Tongue (tissue), 1 donor: ENCODE measurements at regions not wholly inside any gene's neighbourhood (a gene's known extent, or its start where the extent isn't known, plus 50 kb on each side); places are given as distances from the start of the nearest gene placed in this dataset.
A peak's percentile ranks its signal among the peaks of the same experiment; 100 is the strongest.

ENCODE experiments used
- DNase-seq: peaks from one replicate; pipeline ENCODE4 v3.0.0-alpha.2; 2015

DNA sequence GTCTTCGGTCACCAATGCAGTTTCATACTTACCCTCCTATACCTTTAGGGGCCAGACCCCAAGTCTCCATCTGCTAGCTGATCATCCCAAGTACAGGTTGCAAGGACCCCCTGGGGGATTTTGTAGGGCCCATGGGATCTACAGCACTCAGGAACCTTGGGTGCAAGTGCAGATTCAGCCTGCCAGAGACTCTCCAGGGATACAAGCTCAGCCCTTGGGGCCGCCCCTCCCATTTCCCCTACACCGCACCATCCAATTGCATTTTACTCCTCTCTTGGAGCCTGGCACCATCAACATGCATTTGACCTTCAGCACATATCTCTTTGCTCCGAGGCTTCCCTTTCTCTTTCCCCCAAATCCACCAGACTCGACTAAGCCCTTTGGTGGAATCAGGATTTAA lies 154.7 kb upstream of the ZNF536 start:
- no peak for DNase-seq

DNA sequence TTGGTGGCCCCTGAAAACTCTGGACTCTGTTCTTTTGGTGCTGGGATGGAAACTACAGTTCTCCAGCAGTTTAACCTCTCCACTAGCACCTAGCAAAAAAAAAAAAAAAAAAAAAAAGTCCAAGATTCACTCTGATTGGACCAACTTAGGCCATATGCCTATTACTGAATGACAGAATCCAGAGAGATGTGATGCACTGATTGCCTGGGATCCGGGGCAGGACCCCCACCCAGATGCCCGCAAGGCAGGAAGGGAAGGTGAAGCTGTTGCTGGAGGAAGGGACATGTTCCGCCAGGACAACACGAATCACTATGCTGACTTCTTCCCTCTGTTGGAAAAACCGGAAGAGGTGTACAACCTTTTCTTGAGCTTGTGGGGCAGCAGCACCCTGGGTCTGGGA lies 152.5 kb upstream of the ZNF536 start:
- no peak for DNase-seq

DNA sequence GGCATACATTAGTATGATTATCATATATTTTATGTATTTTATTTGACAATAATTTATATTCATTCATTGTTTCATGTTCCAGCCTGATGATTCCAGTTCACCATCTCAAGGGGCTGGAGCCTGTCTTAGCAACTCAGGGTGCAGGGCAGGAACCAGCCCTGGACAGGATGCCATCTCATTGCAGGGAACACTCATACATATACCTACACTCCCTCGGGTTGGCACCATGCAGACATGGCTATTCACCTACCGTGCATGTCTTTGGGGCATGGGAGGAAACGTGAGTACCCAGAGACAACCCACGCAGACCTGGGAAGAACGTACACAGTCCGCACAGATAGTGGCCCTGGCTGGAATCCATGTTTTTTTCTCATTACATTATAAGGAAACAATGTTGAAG lies 151.0 kb upstream of the ZNF536 start:
- no peak for DNase-seq

GRCh38 chr19:30222428-30222873 lies 149.7 kb upstream of the ZNF536 start:
- peak; percentile 55 for DNase-seq

DNA sequence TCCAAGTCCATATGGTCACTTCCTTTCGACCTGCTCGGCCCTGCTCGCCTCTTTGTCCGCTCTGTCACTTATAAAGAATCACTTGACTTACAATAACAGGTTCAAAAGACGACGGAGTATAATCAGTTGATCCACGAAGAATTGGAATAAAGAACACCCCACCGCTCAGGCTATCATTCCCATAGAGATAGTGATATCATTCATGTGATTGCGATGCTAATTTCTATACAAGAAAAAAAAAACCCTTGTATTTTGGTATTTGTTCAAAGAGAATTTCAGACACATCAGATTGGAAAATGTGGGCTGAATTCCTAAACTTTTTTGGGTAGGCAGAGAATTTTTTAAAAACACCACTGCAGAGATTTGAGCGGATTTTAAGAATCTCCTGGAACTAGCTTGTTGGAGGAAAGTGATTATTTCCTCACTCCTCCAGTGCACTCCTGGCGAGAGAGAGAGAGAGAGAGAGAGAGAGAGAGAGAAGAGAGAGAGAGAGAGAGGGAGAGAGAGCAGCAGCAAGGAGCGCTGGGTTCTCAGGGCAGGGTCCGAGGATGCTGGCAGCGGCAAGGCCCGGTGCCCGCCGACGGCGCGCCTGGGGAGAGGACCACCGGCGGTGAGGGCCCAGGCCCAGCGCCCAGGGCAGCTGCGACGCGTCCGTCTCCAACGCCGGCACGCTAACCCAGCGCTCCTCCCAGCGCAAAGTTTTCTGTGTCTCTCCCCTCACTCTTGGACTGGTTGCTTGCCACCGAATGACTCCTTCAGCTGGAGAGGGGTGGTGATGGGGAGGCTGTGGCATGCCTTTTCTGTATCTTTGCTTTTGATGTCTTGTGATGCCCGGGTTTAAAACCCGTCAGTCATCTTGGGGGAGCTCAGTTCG lies 149.0 kb upstream of the ZNF536 start:
- DNase-seq, result peak; percentile 75

DNA sequence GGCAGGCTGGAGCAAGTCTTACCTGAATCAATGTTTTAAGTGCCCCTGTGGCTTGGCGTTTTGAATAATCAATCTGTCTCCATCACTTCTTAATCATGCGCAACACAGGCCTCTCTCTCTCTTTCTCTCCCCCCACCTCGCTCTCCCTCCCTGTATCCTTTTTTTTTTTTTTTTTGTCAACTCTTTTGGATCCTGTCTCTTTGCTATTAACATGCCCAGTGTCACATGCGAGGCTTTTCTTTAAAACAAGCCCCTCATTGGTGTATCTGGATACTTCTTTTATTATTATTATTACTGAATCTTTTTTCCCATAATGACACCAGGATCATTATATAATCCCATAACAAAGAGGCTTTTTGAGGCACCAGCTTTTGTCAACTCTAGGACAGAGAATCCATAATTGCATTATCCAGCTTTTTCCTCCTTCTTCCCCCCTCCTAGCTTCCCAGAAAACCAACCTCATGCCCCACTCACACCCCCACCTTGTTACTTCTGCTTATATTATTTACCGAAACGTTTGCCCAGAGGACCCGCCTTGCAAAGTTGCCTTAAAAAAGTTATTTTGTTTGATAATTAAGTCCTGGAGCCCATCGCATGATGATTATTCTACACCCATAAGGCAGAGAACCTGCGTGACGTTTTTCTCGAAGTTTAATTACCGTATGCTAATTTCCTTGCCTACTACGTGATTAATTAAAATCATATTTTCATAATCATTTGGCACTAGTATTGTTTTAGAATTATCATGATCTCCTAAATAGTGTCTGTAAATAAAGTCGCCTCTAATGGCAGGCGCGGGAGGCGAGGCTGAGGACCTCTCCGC lies 148.1 kb upstream of the ZNF536 start:
- DNase-seq, result no peak

DNA sequence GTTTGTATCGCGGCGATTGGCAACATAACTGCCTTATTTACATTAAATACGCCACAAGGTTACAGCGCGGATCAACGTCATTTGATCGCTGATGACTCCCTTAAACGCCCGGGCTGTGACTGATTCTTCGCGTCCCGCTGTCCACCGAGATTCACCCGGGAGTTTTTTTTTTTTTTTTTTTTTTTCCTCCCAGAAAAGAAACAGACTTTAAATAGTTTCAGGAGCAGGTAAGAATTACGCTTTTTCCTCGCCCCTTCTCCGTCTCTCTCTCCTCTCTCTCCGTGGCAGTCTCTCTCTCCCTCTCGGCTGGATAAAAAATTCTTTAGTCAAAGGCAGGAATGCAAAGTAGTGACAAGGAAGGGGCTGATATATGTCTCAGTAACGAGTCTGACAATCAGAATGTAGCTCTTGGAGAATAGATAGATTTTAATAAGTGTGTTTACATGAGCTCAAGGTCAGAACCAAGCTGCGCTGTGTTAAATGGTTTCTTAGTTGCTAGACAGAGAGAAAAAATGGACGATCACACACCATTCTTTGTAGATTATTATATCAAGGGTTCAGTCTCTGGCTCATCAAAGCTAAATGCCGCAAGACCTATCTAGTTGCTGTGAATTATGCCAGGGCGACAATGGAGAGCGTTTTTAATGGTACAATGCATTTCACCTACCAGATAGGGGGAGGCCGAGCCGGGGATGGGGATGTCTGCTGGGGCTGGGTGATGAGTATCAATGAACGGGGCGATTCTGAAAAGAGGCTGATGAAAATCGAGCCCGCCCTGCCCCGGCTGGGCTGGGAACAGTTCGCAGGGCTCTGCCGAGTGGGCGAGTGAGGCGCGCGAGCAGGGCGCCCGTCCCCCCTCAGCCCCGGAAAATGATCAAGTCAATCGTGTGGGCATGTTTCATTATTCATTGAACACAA lies 147.2 kb upstream of the ZNF536 start:
- peak; percentile 58 for DNase-seq

GRCh38 chr19:30225676-30226463 lies 146.3 kb upstream of the ZNF536 start:
- DNase-seq, result peak; percentile 58

DNA sequence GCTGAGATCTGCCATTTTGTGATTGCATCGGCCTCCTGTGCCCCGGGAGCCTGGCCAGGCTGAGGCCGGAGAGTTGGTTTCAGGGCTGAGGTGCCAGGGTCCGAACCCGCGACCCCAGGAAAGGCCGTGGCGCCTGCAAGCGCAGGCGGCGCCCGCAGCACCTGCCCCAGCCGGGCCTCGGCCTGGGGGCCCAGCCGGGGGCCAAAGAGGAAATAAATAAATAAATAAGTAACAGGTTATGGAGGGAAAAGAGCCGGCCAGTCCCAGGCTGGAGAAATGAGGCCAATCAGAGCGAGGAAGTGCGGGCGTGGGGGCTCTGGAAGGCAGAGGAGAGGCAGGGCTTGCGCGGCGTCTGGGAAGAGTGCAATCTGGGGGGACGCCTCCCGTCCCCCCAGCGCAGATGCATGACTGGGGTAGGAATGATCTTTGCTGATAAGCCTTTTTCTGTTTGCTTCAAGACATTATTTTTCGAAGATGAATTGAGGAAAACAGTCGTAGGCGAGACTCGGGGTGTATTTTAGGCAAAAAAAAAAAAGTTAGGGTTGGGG lies 145.6 kb upstream of the ZNF536 start:
- peak; percentile 78 for DNase-seq

- DNase-seq, result peak; percentile 64
These were observed 145.1 kb upstream of the ZNF536 start for GRCh38 chr19:30227012-30227621.

- peak; percentile 91 for DNase-seq
These were observed 144.5 kb upstream of the ZNF536 start for GRCh38 chr19:30227661-30228112.

DNA sequence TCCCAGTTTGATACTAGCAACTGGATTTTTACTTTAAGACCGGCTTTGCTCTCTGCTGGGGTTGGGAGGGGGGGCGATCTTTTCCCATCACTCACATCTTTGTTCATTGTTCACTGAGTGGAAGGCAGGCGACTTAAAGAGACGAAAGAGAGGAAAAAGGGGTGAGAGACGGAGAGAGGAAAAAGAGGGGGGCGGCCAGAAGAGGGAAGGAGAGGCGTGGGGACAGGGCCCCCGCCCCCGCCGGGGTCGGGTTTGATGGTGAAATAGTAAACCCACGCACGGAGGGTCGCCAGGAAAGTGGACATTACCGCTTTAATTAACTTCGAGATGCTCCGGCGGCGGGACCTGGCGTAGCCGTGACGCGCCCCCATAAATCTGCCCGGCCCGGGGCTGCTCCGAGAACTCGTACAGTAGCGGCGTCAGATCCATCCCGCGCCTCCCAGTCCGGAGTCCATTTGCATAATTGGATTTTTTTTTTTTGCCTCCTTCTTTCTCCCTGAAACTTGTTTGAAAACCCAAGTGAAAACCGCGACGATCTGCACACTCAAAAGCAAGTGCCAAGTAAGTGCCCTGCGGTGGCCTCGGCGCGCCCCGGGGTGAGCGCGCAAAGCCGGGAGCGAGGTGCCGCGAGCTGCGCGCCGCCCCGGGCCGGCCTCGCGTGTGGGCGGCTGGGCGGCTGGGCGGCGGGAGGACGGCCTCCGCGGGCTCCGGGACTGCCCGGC lies 143.9 kb upstream of the ZNF536 start:
- peak; percentile 48 for DNase-seq

DNA sequence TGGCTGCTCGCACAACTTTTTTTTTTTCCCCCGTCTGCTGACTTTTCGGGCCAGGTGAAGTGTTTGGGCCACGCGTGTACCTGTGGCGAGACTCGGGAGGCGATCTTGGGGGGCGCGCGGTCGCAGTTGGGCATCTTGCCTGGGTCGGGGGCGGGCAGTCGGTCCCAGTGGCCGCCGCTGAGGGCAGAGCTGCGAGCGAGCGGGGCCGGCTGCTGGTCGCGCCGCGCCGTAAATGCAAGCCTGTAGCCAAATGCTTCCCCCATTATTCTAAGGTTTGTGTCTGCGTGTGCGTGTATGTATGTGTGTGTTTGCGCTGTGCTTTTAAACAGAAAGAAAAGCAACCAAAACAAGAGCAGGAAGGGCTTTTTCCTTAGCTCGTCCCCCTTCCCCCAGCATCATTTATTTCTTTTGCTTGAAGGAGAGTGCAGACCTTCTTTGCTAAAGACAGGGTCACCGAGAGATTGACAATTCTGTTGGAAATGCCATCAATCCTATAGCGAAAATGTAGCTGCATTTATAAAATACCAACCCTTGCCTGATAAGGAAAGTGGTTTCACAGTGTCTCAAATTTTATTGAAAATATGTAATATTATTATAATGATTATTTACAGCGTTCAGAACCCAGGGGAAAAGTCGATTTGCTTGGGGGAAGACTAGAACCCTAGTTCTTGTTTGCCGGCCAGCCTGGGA lies 143.2 kb upstream of the ZNF536 start:
- DNase-seq, result peak; percentile 61

GRCh38 chr19:30229525-30230174 lies 142.5 kb upstream of the ZNF536 start:
- DNase-seq, result peak; percentile 67

GRCh38 chr19:30231408-30232318 lies 140.5 kb upstream of the ZNF536 start:
- DNase-seq, result no peak

DNA sequence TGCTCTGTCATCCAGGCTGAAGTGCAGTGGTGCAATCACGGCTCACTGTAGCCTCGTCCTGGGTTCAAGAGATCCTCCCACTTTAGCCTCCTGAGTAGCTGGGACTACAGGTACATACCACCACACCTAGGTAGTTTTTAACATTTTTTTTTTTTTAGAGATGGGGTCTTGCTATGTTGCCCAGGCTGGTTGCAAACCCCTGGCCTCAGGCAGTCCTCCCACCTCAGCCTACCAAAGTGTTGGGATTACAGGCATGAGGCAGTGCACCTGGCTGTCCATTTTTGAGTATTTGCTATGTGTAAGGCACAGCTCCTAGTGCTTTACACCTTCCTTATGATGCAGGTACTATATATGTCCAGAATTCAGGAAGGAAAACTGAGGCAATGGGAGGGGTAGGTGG lies 138.8 kb upstream of the ZNF536 start:
- no peak for DNase-seq

- peak; percentile 73 for DNase-seq
These were observed 136.2 kb upstream of the ZNF536 start for GRCh38 chr19:30235946-30236345.
